ENCODE measurements at regions not wholly inside any gene's neighbourhood (a gene's known extent, or its start where the extent isn't known, plus 50 kb on each side); places are given as distances from the start of the nearest gene placed in this dataset.

DNA sequence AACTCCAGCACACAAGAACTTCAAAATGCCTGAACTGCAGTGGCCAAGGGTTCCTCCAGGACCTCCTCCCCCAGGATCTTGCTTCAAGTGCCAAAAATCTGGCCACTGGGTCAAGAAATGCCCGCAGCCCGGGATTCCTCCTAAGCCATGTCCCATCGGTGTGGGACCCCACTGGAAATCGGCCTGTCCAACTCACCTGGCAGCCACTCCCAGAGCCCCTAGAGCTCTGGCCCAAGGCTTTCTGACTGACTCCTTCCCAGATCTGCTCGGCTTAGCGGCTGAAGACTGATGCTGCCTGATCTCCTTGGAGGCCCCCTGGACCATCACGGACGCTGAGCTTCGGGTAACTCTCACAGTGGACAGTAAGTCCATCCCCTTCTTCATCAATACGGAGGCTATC is 306.4 kb downstream of the RBM43 start:
- peaks cover 2% of the 10 kb centered on the region for H3K9me3 Mint-ChIP-seq (ENCODE audit: unreplicated experiment)
- no peak overlapping the region for H3K27ac Mint-ChIP-seq (ENCODE audit: unreplicated experiment)
- H3K36me3 Mint-ChIP-seq (ENCODE audit: unreplicated experiment): peaks cover 6% of the 10 kb centered on the region
- peaks cover 2% of the 10 kb centered on the region for H3K27me3 Mint-ChIP-seq (ENCODE audit: unreplicated experiment)
- DNase-seq: no peak
- H3K4me1 Mint-ChIP-seq (ENCODE audit: low read depth, unreplicated experiment): no peaks in the 10 kb centered on the region
- no peak overlapping the region for H3K4me3 Mint-ChIP-seq (ENCODE audit: unreplicated experiment)
- no peak for TF ChIP-seq CTCF (IDR thresholded peaks at IDR 0.05; ENCODE audit: partially characterized antibody, unreplicated experiment)

DNA sequence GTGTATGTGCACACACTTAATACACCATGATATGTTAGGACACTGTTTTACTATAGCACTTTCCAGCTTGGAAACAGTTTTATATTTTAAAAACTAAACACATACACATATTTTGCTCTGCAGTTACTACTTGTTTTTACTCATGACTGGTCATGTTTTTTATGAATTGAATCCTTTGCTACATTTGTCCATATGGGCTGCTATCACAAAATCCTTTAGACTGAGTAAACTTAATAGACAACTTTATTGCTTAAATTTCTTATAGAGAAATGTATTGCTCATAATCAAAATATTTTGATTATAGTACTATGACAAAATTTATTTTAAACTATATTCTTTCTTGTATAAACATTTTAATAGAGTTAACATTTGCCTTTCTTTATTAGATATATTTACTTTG is 314.8 kb downstream of the RBM43 start:
- Mint-ChIP-seq H3K36me3 (ENCODE audit: unreplicated experiment) (no peaks in the 10 kb centered on the region), H3K27ac (ENCODE audit: unreplicated experiment) (no peak overlapping the region), H3K4me3 (ENCODE audit: unreplicated experiment) (no peak overlapping the region), H3K9me3 (ENCODE audit: unreplicated experiment) (no peaks in the 10 kb centered on the region), H3K4me1 (ENCODE audit: low read depth, unreplicated experiment) (peaks cover 4% of the 10 kb centered on the region), H3K27me3 (ENCODE audit: unreplicated experiment) (no peaks in the 10 kb centered on the region)
- no peak for TF ChIP-seq CTCF (IDR thresholded peaks at IDR 0.05; ENCODE audit: partially characterized antibody, unreplicated experiment)
- DNase-seq: no peak

DNA sequence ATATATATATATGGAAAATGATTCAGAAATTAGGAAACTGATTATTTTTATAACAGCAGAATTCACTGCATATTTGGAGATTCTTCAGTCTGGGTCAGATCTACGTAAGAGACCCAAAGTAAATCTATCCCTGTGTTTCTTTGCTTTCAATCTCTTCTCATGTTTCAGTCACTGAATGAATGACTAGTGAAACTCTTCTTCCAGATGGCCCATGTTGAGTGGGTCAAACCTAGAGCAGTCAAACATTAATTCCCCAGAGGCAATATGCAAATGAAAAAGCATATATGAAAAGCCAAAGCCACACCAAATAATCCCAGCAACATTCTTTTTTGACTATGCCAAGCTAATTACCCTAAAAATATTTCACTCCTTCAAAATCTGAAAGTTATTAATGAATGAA is 317.3 kb downstream of the RBM43 start:
- Mint-ChIP-seq H3K4me1 (ENCODE audit: low read depth, unreplicated experiment) (peaks cover 4% of the 10 kb centered on the region), H3K27me3 (ENCODE audit: unreplicated experiment) (no peaks in the 10 kb centered on the region), H3K9me3 (ENCODE audit: unreplicated experiment) (no peaks in the 10 kb centered on the region), H3K36me3 (ENCODE audit: unreplicated experiment) (no peaks in the 10 kb centered on the region), H3K4me3 (ENCODE audit: unreplicated experiment) (no peak overlapping the region), H3K27ac (ENCODE audit: unreplicated experiment) (no peak overlapping the region)
- no peak for TF ChIP-seq CTCF (IDR thresholded peaks at IDR 0.05; ENCODE audit: partially characterized antibody, unreplicated experiment)
- no peak for DNase-seq

DNA sequence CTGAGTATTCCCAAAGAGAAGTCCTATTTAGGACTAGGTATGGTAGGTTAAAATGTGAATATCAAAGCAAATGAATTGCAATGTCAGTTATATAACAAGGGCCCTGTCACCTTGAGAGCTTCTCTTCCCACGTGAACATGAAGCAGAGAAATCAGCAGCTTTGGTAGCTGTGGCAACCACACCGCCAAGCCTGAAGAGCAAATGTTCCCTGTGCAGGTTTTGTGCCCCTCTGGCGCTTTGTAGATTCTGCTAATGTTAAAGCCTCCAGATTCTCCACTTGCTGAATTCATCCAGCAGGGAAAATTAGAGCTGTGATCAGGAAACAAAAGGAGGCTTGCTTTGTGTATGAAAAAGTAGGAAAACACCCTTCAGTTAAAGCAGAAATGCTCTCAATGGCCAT is 322.6 kb downstream of the RBM43 start:
- TF ChIP-seq CTCF (IDR thresholded peaks at IDR 0.05; ENCODE audit: partially characterized antibody, unreplicated experiment): no peak
- Mint-ChIP-seq H3K4me1 (ENCODE audit: low read depth, unreplicated experiment) (no peaks in the 10 kb centered on the region), H3K27ac (ENCODE audit: unreplicated experiment) (no peak overlapping the region), H3K27me3 (ENCODE audit: unreplicated experiment) (no peaks in the 10 kb centered on the region), H3K4me3 (ENCODE audit: unreplicated experiment) (no peak overlapping the region), H3K36me3 (ENCODE audit: unreplicated experiment) (no peaks in the 10 kb centered on the region), H3K9me3 (ENCODE audit: unreplicated experiment) (no peaks in the 10 kb centered on the region)
- DNase-seq: no peak

GRCh38 chr2:150938527-150938926 is 323.1 kb downstream of the RBM43 start:
- no peak for DNase-seq
- Mint-ChIP-seq H3K27me3 (ENCODE audit: unreplicated experiment) (no peaks in the 10 kb centered on the region), H3K9me3 (ENCODE audit: unreplicated experiment) (no peaks in the 10 kb centered on the region), H3K4me1 (ENCODE audit: low read depth, unreplicated experiment) (no peaks in the 10 kb centered on the region), H3K4me3 (ENCODE audit: unreplicated experiment) (no peak overlapping the region), H3K36me3 (ENCODE audit: unreplicated experiment) (no peaks in the 10 kb centered on the region), H3K27ac (ENCODE audit: unreplicated experiment) (no peak overlapping the region)
- TF ChIP-seq CTCF (IDR thresholded peaks at IDR 0.05; ENCODE audit: partially characterized antibody, unreplicated experiment): no peak

Measured in glutamatergic neuron (in vitro differentiated cells).